HG03064 (cell line): ENCODE measurements at regions not wholly inside any gene's neighbourhood (a gene's known extent, or its start where the extent isn't known, plus 50 kb on each side); places are given as distances from the start of the nearest gene placed in this dataset.

ENCODE experiments used
- ATAC-seq: cut with Tn5 transposase; IDR thresholded peaks from one replicate; pipeline ENCODE4 v1.9.1; 2021; ENCODE audit warnings: low read depth; ENCODE audit not compliant: unreplicated experiment

- ATAC-seq = no peak
Measured at GRCh38 chr5:2143646-2144353, 261.1 kb upstream of the IRX4 start.

- no peak for ATAC-seq
Measured at GRCh38 chr5:2143088-2143487, 260.4 kb upstream of the IRX4 start.

- ATAC-seq = no peak
Measured at GRCh38 chr5:2142456-2142954, 259.8 kb upstream of the IRX4 start.

- ATAC-seq = no peak
Measured at GRCh38 chr5:2141254-2142000, 258.7 kb upstream of the IRX4 start.

GRCh38 chr5:2140501-2141175, 257.9 kb upstream of the IRX4 start:
- ATAC-seq = no peak

GRCh38 chr5:2139478-2139877, 256.8 kb upstream of the IRX4 start:
- ATAC-seq = no peak

- ATAC-seq = no peak
Measured at GRCh38 chr5:2138896-2139295, 256.2 kb upstream of the IRX4 start.

- no peak for ATAC-seq
Measured at GRCh38 chr5:2137444-2138050, 254.8 kb upstream of the IRX4 start.

- no peak for ATAC-seq
Measured at GRCh38 chr5:2136728-2137333, 254.1 kb upstream of the IRX4 start.

- ATAC-seq = no peak
Measured at GRCh38 chr5:2135833-2136232, 253.1 kb upstream of the IRX4 start.

- no peak for ATAC-seq
Measured at GRCh38 chr5:2135354-2135753, 252.6 kb upstream of the IRX4 start.

GRCh38 chr5:2134543-2135292, 252.0 kb upstream of the IRX4 start:
- no peak for ATAC-seq

GRCh38 chr5:2133936-2134335, 251.2 kb upstream of the IRX4 start:
- no peak for ATAC-seq

GRCh38 chr5:2133080-2133479, 250.4 kb upstream of the IRX4 start:
- no peak for ATAC-seq

GRCh38 chr5:2132497-2132847, 249.7 kb upstream of the IRX4 start:
- ATAC-seq = no peak

GRCh38 chr5:2131826-2132496, 249.2 kb upstream of the IRX4 start:
- ATAC-seq = no peak

- ATAC-seq = no peak
Measured at GRCh38 chr5:2131196-2131595, 248.5 kb upstream of the IRX4 start.

GRCh38 chr5:2130361-2130760, 247.6 kb upstream of the IRX4 start:
- ATAC-seq = no peak

- no peak for ATAC-seq
Measured at GRCh38 chr5:2129568-2130272, 247.0 kb upstream of the IRX4 start.
